Right renal cortex interstitium (tissue), 3 donors: ENCODE measurements at regions not wholly inside any gene's neighbourhood (a gene's known extent, or its start where the extent isn't known, plus 50 kb on each side); places are given as distances from the start of the nearest gene placed in this dataset.

Experiments
- DNase-seq, 3 donors: peaks; one replicate each; pipeline ENCODE4 v3.0.0-alpha.2; 2013; ENCODE audit warnings: low read depth in 3 of 3, low spot score in 2 of 3

DNA sequence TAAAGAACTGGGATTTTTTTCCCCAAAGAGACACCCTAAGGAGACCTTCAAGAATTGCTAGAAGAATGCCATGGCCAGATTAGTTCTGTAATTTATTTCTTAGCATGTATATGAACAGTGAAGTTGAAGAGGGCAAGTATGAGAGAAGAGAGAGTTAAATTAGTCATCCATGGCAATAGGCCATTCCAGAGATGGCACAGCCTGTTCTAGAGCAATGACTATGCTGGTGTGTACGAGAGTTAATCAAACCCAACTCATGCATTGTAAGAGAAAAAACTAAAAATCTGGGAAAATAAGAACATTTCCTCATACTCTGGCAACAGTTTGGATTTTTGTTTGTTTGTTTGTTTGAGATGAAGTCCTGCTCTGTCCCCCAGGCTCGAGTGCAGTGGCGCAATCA lies 112.1 kb upstream of the PIK3C3 start:
- DNase-seq: no peak

DNA sequence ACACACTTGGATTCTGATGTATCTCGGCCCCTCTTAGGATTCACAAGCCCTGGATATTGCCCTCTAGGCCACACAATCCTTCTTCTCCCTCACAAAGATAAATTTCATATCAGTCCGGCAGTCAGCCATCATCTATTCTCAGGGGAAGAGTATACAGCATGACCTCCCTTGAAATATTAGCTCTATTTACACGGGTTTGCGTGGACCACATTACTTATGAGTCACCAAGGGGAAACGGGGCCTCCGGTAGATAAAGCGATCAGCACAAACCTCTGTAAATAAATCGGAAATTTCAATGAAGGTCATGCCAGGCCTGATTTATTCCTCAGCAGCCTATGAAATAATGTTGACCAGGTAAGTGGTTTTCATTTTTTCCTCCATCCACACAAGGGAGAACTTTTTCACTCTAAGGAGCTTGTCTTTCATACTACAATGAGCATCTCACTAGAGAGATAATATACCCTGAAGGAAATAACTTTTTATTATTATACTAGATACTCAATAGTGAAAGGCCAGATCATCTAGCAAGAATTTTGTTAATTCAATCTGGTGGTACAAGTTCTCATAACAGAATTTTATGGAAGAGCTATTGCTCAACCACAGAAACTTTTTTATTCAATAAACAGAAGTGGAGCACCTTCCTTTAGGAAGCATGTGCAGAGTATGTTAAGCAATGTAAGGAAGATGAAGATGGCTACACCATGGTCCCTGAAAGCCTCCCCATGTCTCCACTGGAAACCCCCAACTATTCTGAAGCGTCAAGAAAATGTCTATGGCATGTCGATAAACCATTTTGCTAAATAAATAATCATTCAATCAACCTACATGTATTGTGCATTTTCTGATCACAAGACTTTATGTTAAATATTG lies 125.2 kb upstream of the PIK3C3 start:
- no peak for DNase-seq

DNA sequence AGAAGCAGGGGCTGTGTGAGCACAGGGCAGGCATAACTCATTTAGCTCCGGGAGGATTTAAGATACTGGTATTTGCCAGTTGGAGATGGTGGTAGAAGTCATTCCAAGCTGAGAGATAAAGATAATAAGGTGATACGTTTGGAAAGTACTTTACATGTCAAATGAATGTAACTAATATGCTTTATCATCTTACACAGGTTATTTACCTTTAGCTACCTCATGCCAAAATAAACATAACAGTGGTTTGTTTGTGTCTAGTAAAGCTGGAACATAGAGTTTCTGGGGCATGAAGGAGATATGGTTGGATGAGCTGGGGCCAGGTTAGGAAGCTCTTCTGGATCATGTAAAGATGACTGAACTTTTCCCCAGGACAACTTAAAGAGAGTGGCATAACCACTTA lies 126.9 kb upstream of the PIK3C3 start:
- DNase-seq: peak in 1 of 3 donors; percentile 7

DNA sequence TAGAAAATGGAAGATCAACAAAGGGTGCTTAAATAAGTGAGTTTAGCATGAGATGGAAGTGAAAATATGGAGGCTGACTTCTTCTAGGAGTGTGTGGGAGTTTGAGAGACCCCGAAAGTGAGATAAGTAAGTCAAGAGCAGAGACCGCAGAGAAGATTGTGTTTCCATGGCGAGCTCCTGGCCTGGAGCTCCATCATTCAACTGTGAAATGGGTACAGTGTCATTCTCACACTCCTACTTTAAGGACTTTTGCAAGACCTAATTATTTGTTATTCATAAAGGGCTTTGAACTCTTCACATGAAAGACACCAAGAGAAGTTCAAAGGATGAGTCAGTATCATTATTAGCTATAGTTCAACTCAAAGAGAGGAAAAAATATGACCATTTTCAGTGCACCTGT lies 134.2 kb upstream of the PIK3C3 start:
- DNase-seq: no peak

DNA sequence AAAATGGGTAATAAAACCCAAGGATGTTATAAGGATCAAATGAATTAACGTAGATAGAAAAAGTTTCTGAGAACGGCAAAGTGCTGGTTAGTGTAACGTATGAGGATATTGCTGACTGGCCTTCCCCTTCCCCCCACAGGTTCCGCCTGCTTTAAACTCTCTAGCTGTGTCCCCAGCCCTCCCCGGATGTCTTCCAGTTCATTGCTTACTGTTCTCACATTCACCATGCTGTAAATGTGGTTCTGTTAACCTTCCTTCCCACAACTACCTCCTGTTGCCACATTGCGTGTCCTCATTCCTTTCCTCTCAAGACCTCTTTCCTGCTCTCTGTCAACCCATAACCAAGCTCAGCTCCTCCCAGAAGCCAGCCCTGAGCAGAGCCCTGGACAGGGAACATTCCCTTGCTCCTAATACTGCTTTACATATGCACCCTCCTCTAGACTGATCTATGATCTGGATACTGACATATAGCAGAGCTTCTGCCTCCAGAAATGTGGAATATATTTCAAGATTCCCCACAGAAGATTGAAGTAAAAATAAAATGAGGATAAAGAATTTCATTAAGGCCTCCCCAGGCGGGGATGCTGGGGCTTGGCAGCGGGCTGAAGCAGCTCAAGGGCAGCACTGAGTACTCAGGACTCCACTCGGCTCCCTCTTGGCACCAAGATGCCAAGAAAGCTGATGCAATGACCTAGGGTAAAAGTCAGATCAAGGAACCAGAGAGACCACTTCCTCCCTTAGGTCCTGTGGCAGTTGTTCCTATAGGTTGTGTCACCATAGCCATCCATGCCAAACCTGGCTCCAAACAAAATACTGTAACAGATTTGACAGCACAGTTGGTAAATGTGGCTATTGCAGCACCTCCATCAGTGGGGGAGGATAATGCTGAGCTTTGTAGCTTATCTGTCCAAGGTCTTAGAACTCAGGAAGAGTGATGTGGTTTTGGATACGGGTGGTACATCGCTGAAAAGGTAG lies 136.4 kb upstream of the PIK3C3 start:
- no peak for DNase-seq

DNA sequence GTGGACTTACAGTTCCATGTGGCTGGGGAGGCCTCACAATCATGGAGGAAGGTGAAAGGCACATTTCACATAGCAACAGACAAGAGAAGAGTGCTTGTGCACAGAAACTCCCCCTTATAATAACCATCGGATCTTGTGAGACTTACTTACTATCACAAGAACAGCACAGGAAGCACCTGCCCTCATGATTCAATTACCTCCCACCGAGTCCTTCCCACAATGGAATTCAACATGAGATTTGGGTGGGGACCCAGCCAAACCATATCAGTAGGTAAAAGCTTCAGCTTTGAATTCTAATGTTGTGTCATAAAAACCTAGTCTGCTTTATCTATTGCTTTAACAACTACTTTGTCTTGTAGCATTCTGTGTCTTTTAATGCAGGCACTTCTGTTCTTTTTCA lies 140.4 kb upstream of the PIK3C3 start:
- DNase-seq: no peak

DNA sequence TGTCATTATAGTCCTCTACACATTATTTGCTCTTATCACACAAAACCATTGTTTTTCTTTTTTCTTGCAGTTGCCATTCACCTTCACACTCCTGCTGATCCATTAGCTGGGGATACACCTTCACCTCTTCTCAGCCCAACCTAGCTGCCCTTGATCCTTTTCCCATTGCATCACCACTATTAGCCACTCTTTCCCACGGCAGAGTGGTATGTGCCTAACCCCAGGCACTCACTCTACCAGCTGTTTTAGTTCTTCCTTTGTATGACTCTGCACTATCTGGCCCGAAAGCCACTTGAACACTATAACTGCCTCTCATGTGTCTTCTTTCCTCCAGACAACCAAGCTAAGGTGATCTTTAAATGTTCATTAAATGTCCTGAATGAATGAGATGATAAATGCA lies 145.4 kb upstream of the PIK3C3 start:
- no peak for DNase-seq

DNA sequence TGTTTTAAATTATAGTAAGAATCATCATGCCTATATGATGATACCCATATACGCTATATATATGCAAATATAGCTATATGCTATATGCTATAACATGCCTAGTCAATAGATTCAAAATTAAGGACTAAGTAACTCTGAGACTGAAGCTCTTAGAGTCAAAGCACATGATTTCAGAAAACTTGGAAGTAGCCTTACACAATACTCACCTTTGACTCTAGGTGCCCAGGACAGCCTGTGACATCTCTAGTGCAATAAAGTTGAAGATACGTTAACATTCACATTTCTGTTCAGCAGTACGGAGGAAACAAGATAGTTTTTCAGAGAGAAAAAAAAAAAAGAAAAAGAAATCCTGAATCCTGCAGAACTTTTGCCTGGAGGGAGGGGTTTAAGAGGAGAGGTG lies 149.7 kb upstream of the PIK3C3 start:
- no peak for DNase-seq

DNA sequence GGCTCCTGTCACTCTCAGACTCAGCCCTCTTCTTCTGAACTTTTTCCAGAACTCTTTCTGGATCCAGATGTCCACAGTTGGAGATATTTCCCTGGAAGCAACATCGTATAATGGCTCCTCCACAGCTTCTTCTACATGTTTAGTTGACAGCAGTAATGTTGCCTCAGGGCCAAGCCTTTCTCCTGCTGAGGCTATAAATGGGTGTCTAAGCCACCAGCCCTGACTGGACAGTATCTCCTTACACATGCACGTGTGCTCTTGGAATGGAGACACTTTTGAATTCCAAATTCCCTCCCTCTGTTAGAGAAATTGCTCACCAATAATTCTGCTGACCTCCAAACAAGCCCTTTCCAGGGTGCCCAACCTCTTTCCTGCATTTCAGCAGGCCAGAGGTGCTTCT lies 156.2 kb upstream of the PIK3C3 start:
- DNase-seq: no peak

DNA sequence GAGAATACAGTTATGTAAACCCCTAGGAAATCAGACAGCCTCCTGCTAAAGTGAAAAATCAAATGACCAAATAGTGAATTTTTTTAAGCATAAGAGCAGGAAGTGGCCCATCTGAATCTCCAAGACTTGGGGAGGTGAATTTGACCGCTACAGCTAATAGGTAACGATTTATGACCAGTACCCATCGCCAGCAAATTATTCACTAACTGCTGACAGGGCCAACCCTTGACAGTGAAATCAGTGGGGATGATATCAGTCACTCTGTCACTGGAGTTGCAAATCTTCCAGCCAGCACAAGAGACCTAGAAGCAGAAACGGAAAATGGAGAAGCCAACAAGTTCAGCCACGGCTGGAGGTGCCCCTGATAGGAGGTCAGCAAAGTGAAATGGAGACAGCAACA lies 164.3 kb upstream of the PIK3C3 start:
- DNase-seq: no peak

DNA sequence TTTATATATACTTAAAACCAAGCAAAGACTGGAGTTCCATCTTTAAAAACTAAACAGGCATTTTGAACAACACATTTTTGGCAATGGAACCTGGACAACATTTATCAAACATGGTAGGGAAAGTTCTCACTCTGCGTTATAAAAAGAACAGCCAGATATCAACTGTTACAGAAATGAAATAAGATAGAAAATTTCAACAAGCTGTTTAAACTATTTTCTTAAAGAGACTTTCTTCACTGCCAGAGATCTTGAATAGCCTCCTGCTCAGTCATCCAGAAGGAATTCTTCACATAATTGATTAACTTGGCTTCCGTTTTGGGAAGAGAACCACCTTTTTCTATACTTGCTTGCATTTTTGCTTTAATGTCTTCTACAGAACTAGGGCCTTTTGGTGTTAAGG lies 166.0 kb upstream of the PIK3C3 start:
- DNase-seq: no peak

DNA sequence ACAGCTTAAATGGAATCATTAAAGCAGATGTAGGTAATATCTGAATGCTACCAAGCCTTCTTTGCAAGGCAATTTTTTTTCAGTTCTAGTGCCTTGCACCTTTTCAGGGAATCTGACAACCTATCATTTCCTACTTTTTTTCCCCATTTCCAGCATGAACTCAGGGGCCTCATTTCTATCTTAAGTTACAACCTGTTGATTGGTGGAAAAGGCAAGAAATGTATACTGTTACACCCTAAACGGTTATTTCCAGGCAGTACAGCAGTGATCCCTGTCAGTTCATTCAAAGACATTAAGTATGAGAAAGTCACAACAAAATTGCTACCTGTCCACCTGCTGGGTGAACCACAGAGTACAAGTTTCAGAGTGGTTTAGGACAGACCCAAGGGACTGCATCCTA lies 171.2 kb upstream of the PIK3C3 start:
- DNase-seq: no peak

DNA sequence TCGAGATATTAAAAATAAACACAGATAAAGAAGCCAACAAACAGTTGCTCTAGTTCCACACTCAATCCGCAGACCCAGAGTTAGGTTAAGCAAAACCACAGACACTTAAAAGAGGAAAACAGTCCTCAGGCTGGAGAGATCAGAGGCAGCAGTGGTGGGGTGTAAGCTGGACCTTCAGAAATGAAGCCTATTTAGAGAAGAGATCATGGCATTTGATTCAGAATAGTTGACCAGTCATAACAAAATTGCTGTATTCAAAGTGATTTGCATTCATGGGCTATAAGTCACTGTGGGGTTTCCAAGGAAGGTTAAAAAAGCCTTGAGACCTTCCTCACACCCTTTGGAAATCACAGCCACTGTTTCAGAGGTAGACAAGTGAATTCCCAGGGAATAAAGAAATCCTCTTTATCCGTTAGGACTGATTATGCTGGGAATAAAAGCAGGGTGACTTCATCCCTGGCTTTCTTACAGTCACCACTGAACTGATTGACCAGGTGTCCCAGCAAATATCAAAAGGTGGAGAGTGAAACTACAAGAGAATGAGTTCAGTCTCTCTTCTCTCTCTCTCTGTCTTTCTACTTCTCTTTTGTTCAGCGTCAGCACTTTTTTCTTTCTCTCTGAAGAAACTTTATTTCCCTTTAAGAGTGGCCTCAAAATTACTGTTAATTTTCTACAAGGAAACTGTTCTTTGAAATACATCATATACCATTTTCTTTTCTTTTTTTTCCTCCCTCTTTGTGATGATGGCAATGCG lies 171.8 kb upstream of the PIK3C3 start:
- no peak for DNase-seq

DNA sequence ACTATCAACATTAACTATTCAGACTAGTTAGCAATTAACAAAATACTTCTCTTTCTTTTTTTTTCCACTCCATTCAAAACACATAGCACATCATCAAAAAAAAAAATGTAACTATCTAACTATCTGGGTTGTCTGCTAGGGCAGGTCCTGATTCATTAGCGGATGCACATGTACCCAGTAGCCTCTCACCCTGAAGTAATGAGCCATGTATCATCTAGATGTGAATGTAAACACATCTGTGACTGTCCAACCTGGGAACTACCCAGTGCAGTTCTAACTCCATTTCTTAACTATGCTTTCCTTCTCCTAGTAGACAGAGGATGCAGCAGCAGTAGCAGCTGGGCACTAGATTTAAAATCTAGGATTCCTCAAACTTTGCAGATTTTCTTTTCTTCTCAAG lies 183.1 kb upstream of the PIK3C3 start:
- DNase-seq: peak in 1 of 3 donors; percentile 23

DNA sequence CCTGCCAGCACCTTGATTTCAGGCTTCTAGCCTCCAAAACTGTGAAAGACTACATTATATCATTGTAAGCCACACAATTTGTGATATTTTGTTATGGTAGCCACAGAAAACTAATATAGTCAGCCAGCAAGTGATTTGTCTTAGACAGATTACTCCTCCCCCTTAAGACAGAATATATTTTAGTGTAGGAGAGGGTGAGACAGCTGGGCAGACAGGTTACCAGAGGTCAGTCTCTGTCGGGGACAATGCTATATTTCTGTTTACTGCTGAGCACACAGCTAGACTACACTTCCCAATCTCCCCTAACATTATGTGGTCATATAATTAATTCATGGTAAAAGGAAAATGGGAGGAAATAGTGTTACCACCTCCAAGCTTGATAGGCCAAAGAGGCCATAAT lies 185.8 kb upstream of the PIK3C3 start:
- no peak for DNase-seq

DNA sequence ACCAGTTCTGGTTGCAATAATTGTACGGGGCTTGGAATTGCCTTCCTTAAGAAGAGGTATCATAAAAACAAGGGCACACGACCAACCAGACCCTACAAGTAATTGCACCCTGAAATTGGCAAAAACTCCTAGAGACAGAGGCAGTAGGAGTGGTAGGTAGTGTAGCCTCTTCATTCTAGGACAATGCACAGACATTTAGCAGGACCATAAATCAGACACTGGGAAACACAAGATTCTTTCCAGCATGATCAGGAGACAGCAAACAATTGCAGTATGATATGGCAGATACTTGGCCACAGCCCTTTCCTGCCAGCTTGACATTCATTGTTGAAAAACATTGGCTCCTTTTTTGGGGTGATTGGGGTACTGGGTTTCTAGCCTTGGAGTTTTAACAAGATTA lies 186.6 kb upstream of the PIK3C3 start:
- DNase-seq: no peak

DNA sequence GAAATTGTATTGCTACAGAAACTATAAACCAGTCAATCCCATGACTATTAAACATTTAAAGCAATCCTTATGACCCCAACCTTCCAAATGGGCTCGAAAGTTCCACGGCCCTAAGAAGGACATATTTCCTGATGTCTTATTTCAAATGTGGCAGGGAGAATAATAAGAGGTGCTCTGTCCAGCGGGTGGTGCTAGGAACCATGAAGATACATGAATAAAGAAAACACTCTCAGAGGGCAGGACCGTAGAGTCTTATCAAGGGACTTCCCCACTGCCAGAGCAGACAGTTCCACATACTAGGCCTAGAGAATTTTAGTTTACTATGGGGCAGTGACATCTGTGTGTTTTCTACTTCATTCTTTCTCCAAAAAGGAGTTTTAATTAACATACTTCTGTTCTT lies 187.1 kb upstream of the PIK3C3 start:
- DNase-seq: no peak

DNA sequence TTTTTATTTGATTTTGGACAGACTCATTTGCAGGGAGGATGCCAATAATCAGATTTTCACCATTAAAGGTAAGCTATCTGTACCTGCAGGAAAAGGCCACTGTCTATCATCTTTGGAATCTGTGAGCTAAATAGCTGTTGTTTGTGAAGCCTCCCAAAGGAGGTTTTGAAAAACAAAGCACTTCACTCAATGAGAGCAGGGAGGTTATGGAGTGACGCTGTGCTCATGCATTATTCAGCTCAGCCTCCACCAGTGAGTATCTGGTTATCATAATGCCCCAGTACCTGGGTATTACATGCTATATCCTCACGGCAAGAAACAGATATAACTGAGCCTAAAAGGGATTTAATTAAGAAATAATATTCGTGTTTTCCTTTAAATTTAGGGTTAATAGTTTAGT lies 189.6 kb upstream of the PIK3C3 start:
- no peak for DNase-seq

DNA sequence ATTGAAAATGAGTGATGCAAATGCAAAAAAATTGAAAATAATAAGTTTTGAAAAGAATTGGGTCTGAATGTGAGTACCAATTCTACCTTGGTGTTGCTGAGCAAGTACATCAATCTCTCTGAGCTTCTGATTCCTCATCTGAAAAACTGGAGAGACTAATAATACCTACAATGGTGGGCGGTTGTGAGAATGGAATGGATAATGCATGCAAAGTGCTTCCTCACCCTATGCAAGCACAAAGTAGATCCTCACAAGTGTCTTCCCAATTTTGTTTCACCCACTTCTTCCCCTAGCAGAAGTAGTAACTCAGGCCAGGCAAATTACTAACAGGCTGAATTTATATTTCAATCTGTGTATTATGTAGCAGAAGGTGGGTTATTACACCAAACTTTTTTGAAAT lies 191.7 kb upstream of the PIK3C3 start:
- no peak for DNase-seq

DNA sequence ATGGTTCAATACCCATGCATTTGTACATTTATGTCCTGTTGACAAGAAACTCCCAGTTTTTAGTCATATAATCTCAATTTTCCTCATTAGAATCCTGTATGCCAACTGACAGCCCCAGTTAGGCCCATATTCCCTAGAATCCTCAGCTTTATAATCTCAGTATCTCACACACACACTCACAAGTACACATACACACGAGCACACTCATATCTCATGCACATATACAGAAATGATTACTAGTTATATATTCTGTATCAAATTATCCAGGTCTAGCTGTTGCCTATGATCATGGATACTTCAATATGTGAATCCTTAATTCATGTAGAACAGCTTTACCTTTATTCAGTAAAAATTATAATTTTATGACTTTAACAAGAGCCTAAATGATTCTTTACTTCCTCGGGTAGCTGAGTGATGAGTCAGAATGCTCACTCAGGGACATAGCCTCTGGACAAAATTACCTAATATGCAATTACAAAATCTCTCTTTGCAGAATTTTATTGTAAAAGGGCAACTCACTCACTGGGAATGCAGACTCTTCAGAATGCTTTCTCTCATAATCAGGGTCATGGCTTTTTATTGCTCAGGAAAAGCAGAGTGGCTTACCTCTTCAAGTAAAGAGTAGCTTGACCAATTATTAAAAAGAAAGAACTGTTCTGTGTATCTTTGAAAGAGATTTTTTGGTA lies 193.6 kb upstream of the PIK3C3 start:
- no peak for DNase-seq

DNA sequence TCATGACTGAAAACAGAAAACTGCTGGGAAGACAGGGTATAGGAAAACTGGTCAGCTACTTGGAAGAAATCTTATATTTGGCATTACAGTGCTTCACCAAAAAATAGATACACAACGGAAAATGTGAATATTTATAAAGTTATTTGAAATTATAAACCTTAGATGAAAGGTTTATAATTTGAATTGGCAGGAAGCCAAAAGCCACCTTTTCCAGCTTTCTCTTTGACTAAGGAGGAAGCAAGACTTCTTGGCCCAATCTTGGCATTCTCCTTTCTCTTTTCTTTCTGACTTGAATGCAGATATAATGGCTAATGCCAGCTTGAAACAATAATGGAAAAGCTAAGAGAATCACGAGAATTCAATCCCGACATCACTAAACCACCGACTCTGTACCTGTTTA lies 196.5 kb upstream of the PIK3C3 start:
- DNase-seq: no peak
